Keratinocyte (primary cell): ENCODE measurements at regions not wholly inside any gene's neighbourhood (a gene's known extent, or its start where the extent isn't known, plus 50 kb on each side); places are given as distances from the start of the nearest gene placed in this dataset.

Source experiments
- DNase-seq: peaks from one replicate; pipeline ENCODE4 v3.0.0-alpha.2; 2011; ENCODE audit warnings: low read depth, missing footprints, low spot score
- FAIRE-seq: peaks from 2 replicates; lab custom pipeline; 2011; peaks lifted over from hg19 to GRCh38; lab: Jason Lieb, UNC
- H2AFZ ChIP-seq: 2 replicates; pipeline ENCODE4 v1.6.0; 2012; ENCODE audit warnings: low read length, control low read depth, inconsistent platforms; ENCODE audit not compliant: control insufficient read depth
- H3K27ac ChIP-seq: 2 replicates; pipeline ENCODE4 v1.5.1; 2011; ENCODE audit warnings: low read length; ENCODE audit not compliant: control insufficient read depth, insufficient read depth
- H3K27me3 ChIP-seq: 3 replicates; pipeline ENCODE4 v1.6.0; 2011; ENCODE audit warnings: low read length; ENCODE audit not compliant: control insufficient read depth, insufficient read depth; ENCODE audit errors: extremely low read depth
- H3K36me3 ChIP-seq, 2 experiments: 2 replicates in 1 of 2; 3 replicates in 1 of 2; pipeline ENCODE4 v1.5.1; 2011; ENCODE audit warnings: low read length in 2 of 2, mild to moderate bottlenecking in 1 of 2; ENCODE audit not compliant: control insufficient read depth in 2 of 2, insufficient read depth in 2 of 2; ENCODE audit errors: extremely low read depth in 1 of 2
- H3K4me1 ChIP-seq: 3 replicates; pipeline ENCODE4 v1.5.1; 2011; ENCODE audit warnings: low read length; ENCODE audit not compliant: control insufficient read depth, insufficient read depth; ENCODE audit errors: extremely low read depth
- H3K4me2 ChIP-seq: 3 replicates; pipeline ENCODE4 v1.6.0; 2011; ENCODE audit warnings: low read depth, low read length; ENCODE audit not compliant: control insufficient read depth, insufficient read depth; ENCODE audit errors: extremely low read depth
- H3K4me3 ChIP-seq, 3 experiments: fragments of 200-600 bp in 1 of 3; sonication (generic) in 1 of 3; 2 replicates in 2 of 3; 3 replicates in 1 of 3; pipeline ENCODE4 v1.5.1; 2011 to 2016; ENCODE audit warnings: low read length in 3 of 3, mild to moderate bottlenecking in 3 of 3, control low read depth in 2 of 3, inconsistent platforms in 1 of 3, low read depth in 1 of 3, mixed read lengths in 1 of 3, mixed run types in 1 of 3, moderate library complexity in 1 of 3; ENCODE audit not compliant: control insufficient read depth in 2 of 3, insufficient read depth in 2 of 3; ENCODE audit errors: extremely low read depth in 1 of 3
- H3K79me2 ChIP-seq: 2 replicates; pipeline ENCODE4 v1.6.0; 2012; ENCODE audit warnings: low read length; ENCODE audit not compliant: control insufficient read depth, insufficient read depth
- H3K9ac ChIP-seq: 3 replicates; pipeline ENCODE4 v1.6.0; 2011; ENCODE audit warnings: low read length; ENCODE audit not compliant: control insufficient read depth, insufficient read depth; ENCODE audit errors: extremely low read depth
- H3K9me1 ChIP-seq: 3 replicates; pipeline ENCODE4 v1.6.0; 2011; ENCODE audit warnings: low read length; ENCODE audit not compliant: control insufficient read depth, insufficient read depth; ENCODE audit errors: extremely low read depth
- H3K9me3 ChIP-seq: 2 replicates; pipeline ENCODE4 v1.5.1; 2012; ENCODE audit warnings: low read depth, low read length; ENCODE audit not compliant: control insufficient read depth
- H4K20me1 ChIP-seq: 3 replicates; pipeline ENCODE4 v1.6.0; 2011; ENCODE audit warnings: low read length; ENCODE audit not compliant: control insufficient read depth, insufficient read depth; ENCODE audit errors: extremely low read depth
- EZH2 ChIP-seq: IDR thresholded peaks from one replicate; pipeline ENCODE4 v1.6.1; 2012; ENCODE audit warnings: inconsistent platforms, mild to moderate bottlenecking, low read length, moderate library complexity
- dilution Hi-C: fragments of 300-500 bp; cut with MboI; formaldehyde crosslinking; loops from one replicate; pipeline ENCODE4 v1.7.0; 2020; ENCODE audit warnings: low sequenced_read_pairs; ENCODE audit not compliant: extremely low pct_ligation_motif_present
- TF ChIP-seq, protein P1 (sequence below), 3 experiments: IDR thresholded peaks in 1 of 3; conservative IDR thresholded peaks in 1 of 3; optimal IDR thresholded peaks in 1 of 3; 2 replicates in 2 of 3; 3 replicates in 1 of 3; pipeline versions ENCODE3 to v1.5.1; 2011; ENCODE audit warnings: low read length in 3 of 3, mild to moderate bottlenecking in 3 of 3, moderate library complexity in 2 of 3, control low read depth in 1 of 3, inconsistent platforms in 1 of 3; ENCODE audit not compliant: insufficient read depth in 2 of 3; ENCODE audit errors: extremely low read depth in 1 of 3

DNA sequence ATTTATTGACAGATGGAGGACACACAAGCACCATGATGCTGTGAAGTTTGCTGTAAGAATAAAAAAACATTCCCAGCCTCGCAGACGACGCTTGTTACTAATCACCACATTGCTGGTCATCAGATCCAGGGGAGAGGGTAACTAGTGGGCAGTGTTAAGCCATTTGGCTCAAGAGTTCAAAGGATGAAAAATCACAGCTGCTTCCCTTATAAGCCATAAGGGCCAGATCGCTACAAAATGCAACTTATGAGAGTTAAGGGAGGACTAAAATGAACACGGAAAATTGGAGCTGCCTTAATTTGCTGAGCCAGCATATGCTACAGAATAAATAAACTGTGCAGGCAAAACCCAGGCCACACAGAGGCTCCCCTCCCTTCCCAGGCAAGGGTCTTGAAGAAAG, 522.6 kb downstream of the TDRD15 start:
- TF ChIP-seq EZH2 = no peak
- TF ChIP-seq, protein P1, sequence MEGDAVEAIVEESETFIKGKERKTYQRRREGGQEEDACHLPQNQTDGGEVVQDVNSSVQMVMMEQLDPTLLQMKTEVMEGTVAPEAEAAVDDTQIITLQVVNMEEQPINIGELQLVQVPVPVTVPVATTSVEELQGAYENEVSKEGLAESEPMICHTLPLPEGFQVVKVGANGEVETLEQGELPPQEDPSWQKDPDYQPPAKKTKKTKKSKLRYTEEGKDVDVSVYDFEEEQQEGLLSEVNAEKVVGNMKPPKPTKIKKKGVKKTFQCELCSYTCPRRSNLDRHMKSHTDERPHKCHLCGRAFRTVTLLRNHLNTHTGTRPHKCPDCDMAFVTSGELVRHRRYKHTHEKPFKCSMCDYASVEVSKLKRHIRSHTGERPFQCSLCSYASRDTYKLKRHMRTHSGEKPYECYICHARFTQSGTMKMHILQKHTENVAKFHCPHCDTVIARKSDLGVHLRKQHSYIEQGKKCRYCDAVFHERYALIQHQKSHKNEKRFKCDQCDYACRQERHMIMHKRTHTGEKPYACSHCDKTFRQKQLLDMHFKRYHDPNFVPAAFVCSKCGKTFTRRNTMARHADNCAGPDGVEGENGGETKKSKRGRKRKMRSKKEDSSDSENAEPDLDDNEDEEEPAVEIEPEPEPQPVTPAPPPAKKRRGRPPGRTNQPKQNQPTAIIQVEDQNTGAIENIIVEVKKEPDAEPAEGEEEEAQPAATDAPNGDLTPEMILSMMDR (optimal IDR thresholded peaks at IDR 0.05 in 1 of 3, IDR thresholded peaks at IDR 0.05 in 1 of 3, conservative IDR thresholded peaks at IDR 0.05 in 1 of 3; ENCODE audit: extremely low read depth in 1 of 3, insufficient read depth in 2 of 3, low read length in 3 of 3) = no peak
- H3K4me2 ChIP-seq = no peak overlapping the region

GRCh38 chr2:21650569-21650968, 526.8 kb downstream of the TDRD15 start:
- no peak overlapping the region for H3K27ac ChIP-seq
- H3K9ac ChIP-seq = no peak overlapping the region
- dilution Hi-C loops = no loop called here
- TF ChIP-seq EZH2 = no peak
- TF ChIP-seq, protein P1 (optimal IDR thresholded peaks at IDR 0.05 in 1 of 3, IDR thresholded peaks at IDR 0.05 in 1 of 3, conservative IDR thresholded peaks at IDR 0.05 in 1 of 3; ENCODE audit: extremely low read depth in 1 of 3, insufficient read depth in 2 of 3, low read length in 3 of 3) = no peak
- H2AFZ ChIP-seq = no peak overlapping the region
- H3K36me3 ChIP-seq = no peaks in the 10 kb centered on the region
- H4K20me1 ChIP-seq = no peaks in the 10 kb centered on the region
- no peak overlapping the region for H3K4me3 ChIP-seq
- H3K9me3 ChIP-seq = no peaks in the 10 kb centered on the region
- no peak overlapping the region for H3K4me2 ChIP-seq
- H3K4me1 ChIP-seq = no peaks in the 10 kb centered on the region
- DNase-seq (no peak), FAIRE-seq (no peak)
- no peaks in the 10 kb centered on the region for H3K9me1 ChIP-seq
- no peaks in the 10 kb centered on the region for H3K27me3 ChIP-seq
- no peaks in the 10 kb centered on the region for H3K79me2 ChIP-seq

More for the DNA sequence above, 522.6 kb downstream of the TDRD15 start:
- H3K79me2 ChIP-seq = no peaks in the 10 kb centered on the region
- H3K4me3 ChIP-seq = no peak overlapping the region
- no peak overlapping the region for H2AFZ ChIP-seq
- H3K36me3 ChIP-seq = no peaks in the 10 kb centered on the region
- H3K4me1 ChIP-seq = no peaks in the 10 kb centered on the region
- FAIRE-seq = no peak
- no peak for DNase-seq
- no peaks in the 10 kb centered on the region for H3K9me1 ChIP-seq
- dilution Hi-C loops = no loop called here
- H3K9ac ChIP-seq = no peak overlapping the region
- no peaks in the 10 kb centered on the region for H4K20me1 ChIP-seq
- no peaks in the 10 kb centered on the region for H3K27me3 ChIP-seq
- no peak overlapping the region for H3K27ac ChIP-seq
- no peaks in the 10 kb centered on the region for H3K9me3 ChIP-seq
